ENCODE measurements at regions not wholly inside any gene's neighbourhood (a gene's known extent, or its start where the extent isn't known, plus 50 kb on each side); places are given as distances from the start of the nearest gene placed in this dataset.

DNA sequence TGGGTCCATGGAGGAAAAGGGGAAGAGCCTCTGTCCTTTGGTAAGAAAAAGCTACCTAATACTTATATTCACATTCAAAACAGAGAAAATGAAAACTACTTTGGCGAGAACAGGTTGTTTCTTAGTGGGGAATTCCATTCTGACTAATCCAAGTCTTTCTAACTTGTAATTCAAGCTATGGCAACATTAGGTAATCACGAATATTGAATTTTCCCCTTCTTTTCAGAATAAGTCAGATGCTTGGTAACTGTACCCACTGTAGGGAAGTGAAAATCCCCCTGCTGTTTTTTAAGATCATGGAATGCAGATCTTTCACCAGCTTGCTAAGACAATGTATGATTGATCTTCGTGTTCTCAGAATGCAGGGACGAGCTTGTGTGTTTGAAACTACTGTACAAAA, 384.4 kb downstream of the TCERG1L start:
- TF ChIP-seq, protein P1, sequence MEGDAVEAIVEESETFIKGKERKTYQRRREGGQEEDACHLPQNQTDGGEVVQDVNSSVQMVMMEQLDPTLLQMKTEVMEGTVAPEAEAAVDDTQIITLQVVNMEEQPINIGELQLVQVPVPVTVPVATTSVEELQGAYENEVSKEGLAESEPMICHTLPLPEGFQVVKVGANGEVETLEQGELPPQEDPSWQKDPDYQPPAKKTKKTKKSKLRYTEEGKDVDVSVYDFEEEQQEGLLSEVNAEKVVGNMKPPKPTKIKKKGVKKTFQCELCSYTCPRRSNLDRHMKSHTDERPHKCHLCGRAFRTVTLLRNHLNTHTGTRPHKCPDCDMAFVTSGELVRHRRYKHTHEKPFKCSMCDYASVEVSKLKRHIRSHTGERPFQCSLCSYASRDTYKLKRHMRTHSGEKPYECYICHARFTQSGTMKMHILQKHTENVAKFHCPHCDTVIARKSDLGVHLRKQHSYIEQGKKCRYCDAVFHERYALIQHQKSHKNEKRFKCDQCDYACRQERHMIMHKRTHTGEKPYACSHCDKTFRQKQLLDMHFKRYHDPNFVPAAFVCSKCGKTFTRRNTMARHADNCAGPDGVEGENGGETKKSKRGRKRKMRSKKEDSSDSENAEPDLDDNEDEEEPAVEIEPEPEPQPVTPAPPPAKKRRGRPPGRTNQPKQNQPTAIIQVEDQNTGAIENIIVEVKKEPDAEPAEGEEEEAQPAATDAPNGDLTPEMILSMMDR (conservative IDR thresholded peaks at IDR 0.05 in 1 of 2, IDR thresholded peaks at IDR 0.05 in 1 of 2; ENCODE audit: extremely low read depth in 1 of 2, insufficient read depth in 1 of 2, low read depth in 1 of 2, low read length in 2 of 2), result no peak
- TF ChIP-seq EZH2 (IDR thresholded peaks at IDR 0.05; ENCODE audit: borderline replicate concordance, low read length), result no peak
